ENCODE measurements at regions not wholly inside any gene's neighbourhood (a gene's known extent, or its start where the extent isn't known, plus 50 kb on each side); places are given as distances from the start of the nearest gene placed in this dataset.

- TF ChIP-seq CTCF (IDR thresholded peaks at IDR 0.05) (no peak), POLR2A (IDR thresholded peaks at IDR 0.05) (no peak), POLR2AphosphoS5 (IDR thresholded peaks at IDR 0.05) (no peak)
Measured at GRCh38 chr4:8710946-8711345, 118.4 kb downstream of the CPZ start.
